ENCODE measurements at regions not wholly inside any gene's neighbourhood (a gene's known extent, or its start where the extent isn't known, plus 50 kb on each side); places are given as distances from the start of the nearest gene placed in this dataset.

GRCh38 chr5:18037718-18038117 lies 403.5 kb downstream of the TAF11L14 start:
- H3K27me3 ChIP-seq (ENCODE audit: insufficient read depth, low read depth) = no peaks in the 10 kb centered on the region
- no peak overlapping the region for H3K27ac ChIP-seq
- H3K4me2 ChIP-seq = no peak overlapping the region
- H3K9ac ChIP-seq = no peak overlapping the region
- H3K36me3 ChIP-seq (ENCODE audit: insufficient read depth) = no peaks in the 10 kb centered on the region
- TF ChIP-seq, protein P1, sequence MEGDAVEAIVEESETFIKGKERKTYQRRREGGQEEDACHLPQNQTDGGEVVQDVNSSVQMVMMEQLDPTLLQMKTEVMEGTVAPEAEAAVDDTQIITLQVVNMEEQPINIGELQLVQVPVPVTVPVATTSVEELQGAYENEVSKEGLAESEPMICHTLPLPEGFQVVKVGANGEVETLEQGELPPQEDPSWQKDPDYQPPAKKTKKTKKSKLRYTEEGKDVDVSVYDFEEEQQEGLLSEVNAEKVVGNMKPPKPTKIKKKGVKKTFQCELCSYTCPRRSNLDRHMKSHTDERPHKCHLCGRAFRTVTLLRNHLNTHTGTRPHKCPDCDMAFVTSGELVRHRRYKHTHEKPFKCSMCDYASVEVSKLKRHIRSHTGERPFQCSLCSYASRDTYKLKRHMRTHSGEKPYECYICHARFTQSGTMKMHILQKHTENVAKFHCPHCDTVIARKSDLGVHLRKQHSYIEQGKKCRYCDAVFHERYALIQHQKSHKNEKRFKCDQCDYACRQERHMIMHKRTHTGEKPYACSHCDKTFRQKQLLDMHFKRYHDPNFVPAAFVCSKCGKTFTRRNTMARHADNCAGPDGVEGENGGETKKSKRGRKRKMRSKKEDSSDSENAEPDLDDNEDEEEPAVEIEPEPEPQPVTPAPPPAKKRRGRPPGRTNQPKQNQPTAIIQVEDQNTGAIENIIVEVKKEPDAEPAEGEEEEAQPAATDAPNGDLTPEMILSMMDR (conservative IDR thresholded peaks at IDR 0.05; ENCODE audit: low read depth, low read length) = no peak
- no peak overlapping the region for H2AFZ ChIP-seq (ENCODE audit: low read depth)
- no peaks in the 10 kb centered on the region for H3K4me1 ChIP-seq (ENCODE audit: low read depth, poor library complexity, severe bottlenecking)
- H4K20me1 ChIP-seq (ENCODE audit: insufficient read depth) = no peaks in the 10 kb centered on the region
- no peak overlapping the region for H3K4me3 ChIP-seq (IDR thresholded peaks at IDR 0.05; ENCODE audit: insufficient read depth, low read depth, low read length)
- no peaks in the 10 kb centered on the region for H3K79me2 ChIP-seq (ENCODE audit: insufficient read depth, low read depth)

DNA sequence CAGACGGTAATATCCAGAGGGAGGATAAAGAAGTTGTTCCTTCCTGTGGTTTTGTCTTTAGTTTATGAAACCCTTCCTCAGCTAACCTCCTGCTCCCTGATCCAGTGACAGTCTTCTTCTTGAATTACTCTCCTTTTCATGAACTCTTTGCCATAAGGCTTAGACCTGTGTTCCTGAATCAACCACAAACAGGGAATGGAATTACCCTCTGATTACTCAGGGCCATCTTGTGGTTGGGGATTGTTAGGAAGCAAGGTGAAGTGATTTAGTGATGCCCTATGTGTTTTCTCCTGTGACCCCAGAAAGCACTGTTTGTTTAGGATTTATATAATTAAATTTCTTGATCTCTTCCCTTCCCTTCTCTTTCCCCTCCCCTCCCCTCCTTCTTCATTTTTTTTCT lies 409.1 kb downstream of the TAF11L14 start:
- Histone ChIP-seq H3K4me3 (IDR thresholded peaks at IDR 0.05; ENCODE audit: insufficient read depth, low read depth, low read length) (no peak overlapping the region), H3K27me3 (ENCODE audit: insufficient read depth, low read depth) (no peaks in the 10 kb centered on the region), H4K20me1 (ENCODE audit: insufficient read depth) (no peaks in the 10 kb centered on the region), H3K4me1 (ENCODE audit: low read depth, poor library complexity, severe bottlenecking) (no peaks in the 10 kb centered on the region), H3K36me3 (ENCODE audit: insufficient read depth) (no peaks in the 10 kb centered on the region), H3K4me2 (no peak overlapping the region), H3K79me2 (ENCODE audit: insufficient read depth, low read depth) (no peaks in the 10 kb centered on the region), H3K9ac (no peak overlapping the region), H3K27ac (no peak overlapping the region), H2AFZ (ENCODE audit: low read depth) (no peak overlapping the region)
- TF ChIP-seq, protein P1 (conservative IDR thresholded peaks at IDR 0.05; ENCODE audit: low read depth, low read length) = no peak

DNA sequence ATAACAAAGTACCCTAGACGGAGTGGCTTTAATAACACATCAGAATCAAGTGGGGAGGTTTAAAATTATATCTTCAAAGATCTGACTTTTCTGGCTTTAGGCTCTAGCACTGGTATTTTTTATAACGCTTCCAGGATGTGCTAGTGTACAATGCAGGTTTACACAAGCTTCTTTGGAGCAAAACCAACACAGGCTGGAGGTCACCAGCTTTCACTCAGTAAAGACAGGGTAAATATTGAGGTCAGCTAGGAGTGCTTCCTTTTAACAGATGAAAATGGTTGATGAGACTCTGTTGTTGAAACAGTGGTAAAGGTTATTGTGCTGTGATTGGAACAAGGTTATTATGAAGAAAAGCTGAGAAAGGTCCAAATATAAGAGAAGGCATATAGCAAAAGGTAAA lies 414.2 kb downstream of the TAF11L14 start:
- Histone ChIP-seq H3K36me3 (ENCODE audit: insufficient read depth) (no peaks in the 10 kb centered on the region), H4K20me1 (ENCODE audit: insufficient read depth) (no peaks in the 10 kb centered on the region), H3K27me3 (ENCODE audit: insufficient read depth, low read depth) (no peaks in the 10 kb centered on the region), H2AFZ (ENCODE audit: low read depth) (no peak overlapping the region), H3K27ac (no peak overlapping the region), H3K4me2 (no peak overlapping the region), H3K9ac (no peak overlapping the region), H3K4me1 (ENCODE audit: low read depth, poor library complexity, severe bottlenecking) (no peaks in the 10 kb centered on the region), H3K79me2 (ENCODE audit: insufficient read depth, low read depth) (no peaks in the 10 kb centered on the region), H3K4me3 (IDR thresholded peaks at IDR 0.05; ENCODE audit: insufficient read depth, low read depth, low read length) (no peak overlapping the region)
- TF ChIP-seq, protein P1 (conservative IDR thresholded peaks at IDR 0.05; ENCODE audit: low read depth, low read length) = no peak

GRCh38 chr5:18050345-18050744 lies 416.1 kb downstream of the TAF11L14 start:
- Histone ChIP-seq H3K4me1 (ENCODE audit: low read depth, poor library complexity, severe bottlenecking) (no peaks in the 10 kb centered on the region), H3K27ac (no peak overlapping the region), H2AFZ (ENCODE audit: low read depth) (no peak overlapping the region), H3K4me2 (no peak overlapping the region), H3K27me3 (ENCODE audit: insufficient read depth, low read depth) (no peaks in the 10 kb centered on the region), H3K4me3 (IDR thresholded peaks at IDR 0.05; ENCODE audit: insufficient read depth, low read depth, low read length) (no peak overlapping the region), H3K79me2 (ENCODE audit: insufficient read depth, low read depth) (no peaks in the 10 kb centered on the region), H3K9ac (no peak overlapping the region), H3K36me3 (ENCODE audit: insufficient read depth) (no peaks in the 10 kb centered on the region), H4K20me1 (ENCODE audit: insufficient read depth) (no peaks in the 10 kb centered on the region)
- TF ChIP-seq, protein P1 (conservative IDR thresholded peaks at IDR 0.05; ENCODE audit: low read depth, low read length) = no peak
